H9 (cell line): ENCODE measurements at regions not wholly inside any gene's neighbourhood (a gene's known extent, or its start where the extent isn't known, plus 50 kb on each side); places are given as distances from the start of the nearest gene placed in this dataset.

Experiments
- DNase-seq: peaks from one replicate; pipeline ENCODE4 v3.0.0-alpha.2; 2017
- H2AFZ ChIP-seq: one replicate; pipeline ENCODE4 v1.6.1; 2013; ENCODE audit warnings: mild to moderate bottlenecking, low read length, control low read depth, moderate library complexity
- H2AK5ac ChIP-seq: 2 replicates; pipeline ENCODE4 v1.6.1; 2013; ENCODE audit warnings: low read length, control low read depth, mixed read lengths; ENCODE audit not compliant: insufficient read length
- H2BK120ac ChIP-seq: one replicate; pipeline ENCODE4 v1.6.1; 2013; ENCODE audit warnings: low read depth, mild to moderate bottlenecking, low read length, control low read depth, inconsistent platforms; ENCODE audit not compliant: poor library complexity, severe bottlenecking
- H2BK12ac ChIP-seq: 2 replicates; pipeline ENCODE4 v1.6.1; 2013; ENCODE audit warnings: low read length, control low read depth, mixed read lengths, low read depth; ENCODE audit not compliant: insufficient read length
- H2BK15ac ChIP-seq: 2 replicates; pipeline ENCODE4 v1.6.1; 2013; ENCODE audit warnings: low read depth, low read length, control low read depth
- H2BK20ac ChIP-seq: one replicate; pipeline ENCODE4 v1.6.1; 2013; ENCODE audit warnings: low read depth, mild to moderate bottlenecking, low read length, control low read depth, inconsistent platforms; ENCODE audit not compliant: poor library complexity, severe bottlenecking
- H2BK5ac ChIP-seq: 2 replicates; pipeline ENCODE4 v1.6.1; 2013; ENCODE audit warnings: low read length, control low read depth, mixed read lengths; ENCODE audit not compliant: insufficient read length
- H3K14ac ChIP-seq: 2 replicates; pipeline ENCODE4 v1.6.1; 2013; ENCODE audit warnings: low read length, control low read depth; ENCODE audit not compliant: insufficient read depth
- H3K18ac ChIP-seq: 2 replicates; pipeline ENCODE4 v1.6.1; 2013; ENCODE audit warnings: low read depth, mild to moderate bottlenecking, mixed read lengths, low read length, control low read depth; ENCODE audit not compliant: insufficient read length
- H3K23ac ChIP-seq: 2 replicates; pipeline ENCODE4 v1.6.1; 2013; ENCODE audit warnings: low read length, control low read depth, mixed read lengths, low read depth; ENCODE audit not compliant: insufficient read length
- H3K23me2 ChIP-seq: 2 replicates; pipeline ENCODE4 v1.6.1; 2013; ENCODE audit warnings: low read depth, mild to moderate bottlenecking, mixed read lengths, low read length, control low read depth; ENCODE audit not compliant: insufficient read length, poor library complexity, severe bottlenecking
- H3K27ac ChIP-seq: 2 replicates; pipeline ENCODE4 v1.5.1; 2013; ENCODE audit warnings: low read length, control low read depth, mixed read lengths, low read depth; ENCODE audit not compliant: insufficient read length
- H3K27me3 ChIP-seq: 2 replicates; pipeline ENCODE4 v1.6.1; 2013; ENCODE audit warnings: low read length, control low read depth, inconsistent platforms; ENCODE audit not compliant: insufficient read depth
- H3K4ac ChIP-seq: 2 replicates; pipeline ENCODE4 v1.6.1; 2013; ENCODE audit warnings: low read depth, mild to moderate bottlenecking, control low read depth, inconsistent platforms, low read length, moderate library complexity
- H3K4me1 ChIP-seq: 2 replicates; pipeline ENCODE4 v1.6.1; 2013; ENCODE audit warnings: low read length, control low read depth, inconsistent platforms; ENCODE audit not compliant: insufficient read depth
- H3K4me2 ChIP-seq: 2 replicates; pipeline ENCODE4 v1.6.1; 2013; ENCODE audit warnings: low read length, control low read depth, mixed read lengths; ENCODE audit not compliant: insufficient read length, insufficient read depth
- H3K56ac ChIP-seq: 2 replicates; pipeline ENCODE4 v1.6.1; 2013; ENCODE audit warnings: low read depth, mild to moderate bottlenecking, mixed read lengths, low read length, control low read depth; ENCODE audit not compliant: insufficient read length
- H3K79me1 ChIP-seq: 2 replicates; pipeline ENCODE4 v1.6.1; 2013; ENCODE audit warnings: low read depth, mild to moderate bottlenecking, moderate library complexity, low read length, control low read depth, inconsistent platforms; ENCODE audit not compliant: insufficient read depth, poor library complexity, severe bottlenecking
- H3K79me2 ChIP-seq: 2 replicates; pipeline ENCODE4 v1.6.1; 2013; ENCODE audit warnings: low read length, control low read depth, inconsistent platforms; ENCODE audit not compliant: insufficient read depth
- H3K9ac ChIP-seq: 2 replicates; pipeline ENCODE4 v1.6.1; 2013; ENCODE audit warnings: low read length, control low read depth, mixed read lengths; ENCODE audit not compliant: insufficient read length; ENCODE audit errors: extremely low read depth
- H3K9me3 ChIP-seq: one replicate; pipeline ENCODE4 v1.6.1; 2013; ENCODE audit warnings: low read depth, low read length, inconsistent platforms; ENCODE audit not compliant: control insufficient read depth
- H3T11ph ChIP-seq: one replicate; pipeline ENCODE4 v1.6.1; 2013; ENCODE audit warnings: mild to moderate bottlenecking, low read length, control low read depth, inconsistent platforms
- H4K20me1 ChIP-seq: one replicate; pipeline ENCODE4 v1.6.1; 2013; ENCODE audit not compliant: control insufficient read depth, insufficient read length, insufficient read depth
- H4K5ac ChIP-seq: 2 replicates; pipeline ENCODE4 v1.6.1; 2013; ENCODE audit warnings: low read depth, mild to moderate bottlenecking, mixed read lengths, low read length, control low read depth; ENCODE audit not compliant: insufficient read length
- H4K8ac ChIP-seq: replicated peaks from 2 replicates; pipeline ENCODE4 v1.6.1; 2013; ENCODE audit warnings: low read length, control low read depth, mixed read lengths, low read depth; ENCODE audit not compliant: insufficient read length
- H4K91ac ChIP-seq: 2 replicates; pipeline ENCODE4 v1.6.1; 2013; ENCODE audit warnings: low read depth, mild to moderate bottlenecking, moderate library complexity, mixed read lengths, low read length, control low read depth; ENCODE audit not compliant: insufficient read length
- H3K27ac Mint-ChIP-seq, 3 experiments: 2 replicates in 2 of 3; 3 replicates in 1 of 3; pipeline ENCODE4 v1.8.0; 2020 to 2021; ENCODE audit warnings: mixed read lengths in 3 of 3, mild to moderate bottlenecking in 1 of 3, moderate library complexity in 1 of 3
- H3K27me3 Mint-ChIP-seq: 2 replicates; pipeline ENCODE4 v1.8.0; 2021; ENCODE audit warnings: low read depth, mild to moderate bottlenecking, moderate library complexity, mixed read lengths
- H3K36me3 Mint-ChIP-seq, 3 experiments: 2 replicates in 2 of 3; 3 replicates in 1 of 3; pipeline ENCODE4 v1.8.0; 2020 to 2021; ENCODE audit warnings: low read depth in 3 of 3, mixed read lengths in 3 of 3; ENCODE audit not compliant: insufficient read depth in 1 of 3
- H3K4me1 Mint-ChIP-seq, 2 experiments: 2 replicates each; pipeline ENCODE4 v1.8.0; 2020; ENCODE audit warnings: mixed read lengths in 2 of 2
- H3K4me3 Mint-ChIP-seq, 2 experiments: 2 replicates in 1 of 2; 3 replicates in 1 of 2; pipeline ENCODE4 v1.8.0; 2020 to 2021; ENCODE audit warnings: mild to moderate bottlenecking in 2 of 2, mixed read lengths in 2 of 2, moderate library complexity in 1 of 2
- H3K9me3 Mint-ChIP-seq, 2 experiments: 2 replicates in 1 of 2; 3 replicates in 1 of 2; pipeline ENCODE4 v1.8.0; 2020; ENCODE audit warnings: mild to moderate bottlenecking in 2 of 2, mixed read lengths in 2 of 2, moderate library complexity in 1 of 2
- CTCF ChIP-seq: fragments of 200-600 bp; sonication (generic); conservative IDR thresholded peaks from 3 replicates; pipeline ENCODE4 v1.8.0; 2021; ENCODE audit warnings: antibody characterized with exemption, mild to moderate bottlenecking
- WGBS: extraction: QIAGEN DNeasy Blood & Tissue Kit; methylation state at CpG from one replicate; pipeline ENCODE4 v1.1.7; 2013; ENCODE audit warnings: missing lambda C conversion rate, low lambda C conversion rate, mixed read lengths; ENCODE audit not compliant: insufficient read length; ENCODE audit errors: extremely low coverage; 5-methylcytosine and 5-hydroxymethylcytosine counted together

GRCh38 chr13:90385781-90386489, 961.6 kb upstream of the MIR17HG start:
- Histone ChIP-seq H4K91ac (no peak overlapping the region), H2BK5ac (no peak overlapping the region), H2BK15ac (no peak overlapping the region), H3K23ac (no peak overlapping the region), H3K27ac (no peak overlapping the region), H4K8ac (no peak overlapping the region), H3K4me2 (no peak overlapping the region), H3K4me1 (no peaks in the 10 kb centered on the region), H3K79me2 (no peaks in the 10 kb centered on the region), H2BK20ac (no peak overlapping the region), H2AK5ac (no peak overlapping the region), H4K20me1 (no peaks in the 10 kb centered on the region), H3K9me3 (no peaks in the 10 kb centered on the region), H3K18ac (no peak overlapping the region), H3K56ac (no peak overlapping the region), H2BK12ac (no peak overlapping the region), H3K9ac (no peak overlapping the region), H3K23me2 (no peaks in the 10 kb centered on the region), H3T11ph (no peak overlapping the region), H2AFZ (no peak overlapping the region), H3K4ac (no peak overlapping the region), H4K5ac (no peak overlapping the region), H3K14ac (no peak overlapping the region), H3K79me1 (no peaks in the 10 kb centered on the region), H3K27me3 (no peaks in the 10 kb centered on the region), H2BK120ac (no peak overlapping the region)
- no CpG with 5 or more reads among the region's 4 CpGs for WGBS
- no peaks in the 10 kb centered on the region for H3K4me1 Mint-ChIP-seq
- peaks cover 3 to 19% (median 19%) of the 10 kb centered on the region in 3 experiments; a peak in 6 of 7 replicates for H3K36me3 Mint-ChIP-seq
- H3K27ac Mint-ChIP-seq = no peak overlapping the region
- H3K4me3 Mint-ChIP-seq = no peak overlapping the region
- no peak for DNase-seq
- H3K27me3 Mint-ChIP-seq = no peaks in the 10 kb centered on the region
- peaks cover 13 to 24% of the 10 kb centered on the region in 2 experiments for H3K9me3 Mint-ChIP-seq
- TF ChIP-seq CTCF = no peak
